K562 (cell line): ENCODE measurements at regions not wholly inside any gene's neighbourhood (a gene's known extent, or its start where the extent isn't known, plus 50 kb on each side); places are given as distances from the start of the nearest gene placed in this dataset.

Source experiments
- ATAC-seq: fragments of 200-7000 bp; cut with Tn5 transposase; 3 replicates; pipeline ENCODE4 v1.9.1; 2020; ENCODE audit warnings: moderate library complexity
- BruUV-seq: library from RNA; stranded (reverse); fragments of 400-500 nt; replicated peaks from 2 replicates; lab custom pipeline; 2021; lab: Mats Ljungman, UMichigan
- CTCF ChIA-PET: fragments of 300-600 bp; formaldehyde crosslinking; extraction: SDS; loops from one replicate; lab custom pipeline; 2021; ENCODE audit warnings: low intra/inter-chr PET ratio; lab: Yijun Ruan, JAX
- POLR2A ChIA-PET: fragments of 300-600, 350-650 bp; sonication (Branson Sonifier 250); formaldehyde crosslinking; extraction: SDS; loops from one replicate; lab custom pipeline; 2021; ENCODE audit warnings: antibody characterized with exemption, inconsistent platforms; lab: Yijun Ruan, JAX
- DNase-seq, 4 experiments: peaks; one replicate each; pipeline versions ENCODE4 v3.0.0 to v3.0.0-alpha.2; 2011 to 2018; ENCODE audit warnings: low spot score in 3 of 4, mixed read lengths in 3 of 4; ENCODE audit errors: extremely low read depth in 1 of 4
- FAIRE-seq: peaks from 2 replicates; lab custom pipeline; 2011; peaks lifted over from hg19 to GRCh38; lab: Jason Lieb, UNC
- H2AFZ ChIP-seq: 2 replicates; pipeline ENCODE4 v1.6.0; 2011; ENCODE audit warnings: low read depth, low read length, control low read depth, inconsistent platforms
- H3K27ac ChIP-seq: fragments of 200-600 bp; 3 replicates; pipeline ENCODE4 v1.8.0; 2011; ENCODE audit warnings: low read depth, mild to moderate bottlenecking, control low read depth, inconsistent platforms, low read length, moderate library complexity, mixed read lengths; ENCODE audit errors: extremely low read depth
- H3K27me3 ChIP-seq, 2 experiments: fragments of 300-600 bp in 1 of 2; 2 replicates in 1 of 2; 3 replicates in 1 of 2; pipeline versions ENCODE4 v1.6.0 to v1.8.0; 2011; ENCODE audit warnings: inconsistent platforms in 2 of 2, low read length in 2 of 2, mild to moderate bottlenecking in 1 of 2, mixed read lengths in 1 of 2, moderate library complexity in 1 of 2; ENCODE audit not compliant: control insufficient read depth in 2 of 2, insufficient read depth in 2 of 2
- H3K36me3 ChIP-seq: fragments of 300-600 bp; 3 replicates; pipeline ENCODE4 v1.8.0; 2011; ENCODE audit warnings: mild to moderate bottlenecking, low read length, inconsistent platforms; ENCODE audit not compliant: control insufficient read depth, insufficient read depth
- H3K4me1 ChIP-seq, 2 experiments: fragments of 200-600 bp in 1 of 2; replicated peaks in 1 of 2; 2 replicates in 1 of 2; 3 replicates in 1 of 2; pipeline versions ENCODE4 v1.5.1 to v1.8.0; 2011; ENCODE audit warnings: inconsistent platforms in 2 of 2, low read length in 2 of 2, mild to moderate bottlenecking in 1 of 2, mixed read lengths in 1 of 2, moderate library complexity in 1 of 2; ENCODE audit not compliant: control insufficient read depth in 2 of 2, insufficient read depth in 2 of 2
- H3K4me2 ChIP-seq: 2 replicates; pipeline ENCODE4 v1.6.1; 2011; ENCODE audit warnings: low read length, control low read depth, inconsistent platforms, mixed read lengths; ENCODE audit not compliant: insufficient read depth
- H3K4me3 ChIP-seq: fragments of 200-600 bp; sonication (generic), shearing (Covaris generic); 2 replicates; pipeline ENCODE4 v1.5.1; 2016; ENCODE audit warnings: control low read depth, inconsistent platforms
- H3K79me2 ChIP-seq: fragments of 200-600 bp; 3 replicates; pipeline ENCODE4 v1.8.0; 2011; ENCODE audit warnings: low read length, inconsistent platforms; ENCODE audit not compliant: control insufficient read depth, insufficient read depth
- H3K9ac ChIP-seq, 2 experiments: 2 replicates each; pipeline versions ENCODE4 v1.6.0 to v1.6.1; 2011; ENCODE audit warnings: low read depth in 2 of 2, low read length in 2 of 2, control low read depth in 1 of 2, inconsistent platforms in 1 of 2, mild to moderate bottlenecking in 1 of 2, mixed read lengths in 1 of 2; ENCODE audit not compliant: insufficient read depth in 1 of 2
- H3K9me1 ChIP-seq: one replicate; pipeline ENCODE4 v1.6.0; 2011; ENCODE audit warnings: inconsistent platforms, mild to moderate bottlenecking, low read length, moderate library complexity; ENCODE audit not compliant: control insufficient read depth, insufficient read depth
- H3K9me3 ChIP-seq: replicated peaks from 2 replicates; pipeline ENCODE4 v1.5.1; 2011; ENCODE audit warnings: low read depth, low read length, inconsistent platforms; ENCODE audit not compliant: control insufficient read depth, insufficient read depth
- H4K20me1 ChIP-seq: replicated peaks from 2 replicates; pipeline ENCODE4 v1.6.1; 2011; ENCODE audit warnings: low read length, inconsistent platforms, mixed read lengths; ENCODE audit not compliant: control insufficient read depth, insufficient read depth
- ARID2 ChIP-seq: fragments of 450-650 bp; IDR thresholded peaks from 2 replicates; pipeline ENCODE4 v1.6.1; 2017; ENCODE audit warnings: antibody characterized with exemption, mild to moderate bottlenecking
- BCOR ChIP-seq: fragments of 450-650 bp; IDR thresholded peaks from 2 replicates; pipeline ENCODE4 v1.6.1; 2016
- COPS2 ChIP-seq: fragments of 450-650 bp; conservative IDR thresholded peaks from 2 replicates; pipeline ENCODE4 v1.6.1; 2016; ENCODE audit warnings: mild to moderate bottlenecking, moderate library complexity
- DACH1 ChIP-seq: fragments of 450-650 bp; IDR thresholded peaks from 2 replicates; pipeline ENCODE4 v1.6.1; 2018; ENCODE audit not compliant: partially characterized antibody
- ELF1 ChIP-seq: fragments of 200-800 bp; sonication (Bioruptor generic); IDR thresholded peaks from 2 replicates; pipeline ENCODE4 v1.6.1; 2016; ENCODE audit warnings: missing genetic modification characterization, missing compliant biosample characterization
- ETS1 ChIP-seq: conservative IDR thresholded peaks from 2 replicates; pipeline ENCODE4 v1.6.1; 2011; ENCODE audit warnings: low read depth, mild to moderate bottlenecking, low read length; ENCODE audit not compliant: control insufficient read depth
- FIP1L1 ChIP-seq: fragments of 200-400 bp; formaldehyde crosslinking; IDR thresholded peaks from 2 replicates; pipeline ENCODE4 v1.6.1; 2018; ENCODE audit warnings: mild to moderate bottlenecking, low read depth, low read length; ENCODE audit not compliant: poor library complexity, severe bottlenecking
- HDAC2 ChIP-seq: fragments of 450-650 bp; IDR thresholded peaks from 2 replicates; pipeline ENCODE4 v1.6.1; 2016; ENCODE audit warnings: mild to moderate bottlenecking
- KDM1A ChIP-seq, 2 experiments: fragments of 450-650 bp; IDR thresholded peaks; 2 replicates each; pipeline ENCODE4 v1.6.1; 2016; ENCODE audit warnings: mild to moderate bottlenecking in 2 of 2
- MEF2A ChIP-seq: IDR thresholded peaks from 2 replicates; pipeline ENCODE4 v1.6.1; 2011; ENCODE audit warnings: low read depth, mild to moderate bottlenecking, low read length, moderate library complexity; ENCODE audit not compliant: control insufficient read depth
- TAF1 ChIP-seq: IDR thresholded peaks from 2 replicates; pipeline ENCODE4 v1.6.1; 2011; ENCODE audit warnings: mild to moderate bottlenecking, low read length, moderate library complexity; ENCODE audit not compliant: insufficient read depth, control insufficient read depth, severe bottlenecking; ENCODE audit errors: extremely low read depth
- TCF7 ChIP-seq: sonication (generic); IDR thresholded peaks from 2 replicates; pipeline ENCODE4 v1.6.1; 2016; ENCODE audit warnings: antibody characterized with exemption, borderline replicate concordance
- TFAM ChIP-seq: fragments of 250-450 bp; sonication (Bioruptor Pico); conservative IDR thresholded peaks from 2 replicates; pipeline ENCODE4 v1.5.0; 2021; ENCODE audit warnings: mild to moderate bottlenecking, moderate library complexity
- ZNF253 ChIP-seq: fragments of 250-450 bp; sonication (Bioruptor Pico); conservative IDR thresholded peaks from 2 replicates; pipeline ENCODE4 v1.6.1; 2021; ENCODE audit warnings: mild to moderate bottlenecking
- ZNF511 ChIP-seq: sonication (generic); formaldehyde crosslinking; IDR thresholded peaks from 2 replicates; pipeline ENCODE4 v1.8.0; 2022; ENCODE audit warnings: mild to moderate bottlenecking, missing genetic modification reagents
- ZNF551 ChIP-seq: fragments of 250-450 bp; sonication (Bioruptor Pico); IDR thresholded peaks from 2 replicates; pipeline ENCODE4 v1.5.0; 2021; ENCODE audit warnings: mild to moderate bottlenecking, moderate library complexity
- ZNF77 ChIP-seq: fragments of 250-450 bp; sonication (Bioruptor Pico); IDR thresholded peaks from 2 replicates; pipeline ENCODE4 v1.5.0; 2020
- WGBS: fragments of 100-300 bp; shearing (Covaris generic); methylation state at CpG from one replicate; pipeline ENCODE4 v1.1.6; 2016; ENCODE audit warnings: low coverage, mixed read lengths; ENCODE audit not compliant: insufficient coverage; ENCODE audit errors: missing lambda C conversion rate; 5-methylcytosine and 5-hydroxymethylcytosine counted together
- in situ Hi-C: fragments of 300-500 bp; cut with MboI; formaldehyde crosslinking; loops from 4 replicates; pipeline ENCODE4 v1.15.0; 2018; ENCODE audit warnings: inconsistent platforms, mixed read lengths
- intact Hi-C: fragments of 100-400 bp; cut with micrococcal nuclease; formaldehyde crosslinking; loops from 2 replicates; pipeline ENCODE4 v1.14.2; 2022

GRCh38 chr14:22313172-22313801 lies 275.7 kb downstream of the DAD1 start:
- H3K4me3 ChIP-seq = no peak overlapping the region
- BruUV-seq = no TSS peak
- H3K27ac ChIP-seq = no peak overlapping the region
- FAIRE-seq (no peak), DNase-seq (no peak), ATAC-seq (no peak)
- no peaks in the 10 kb centered on the region for H3K27me3 ChIP-seq
- TF ChIP-seq TCF7 (no peak), HDAC2 (no peak), COPS2 (no peak)
- H3K9me3 ChIP-seq = no peaks in the 10 kb centered on the region
- no peaks in the 10 kb centered on the region for H3K9me1 ChIP-seq
- CTCF ChIA-PET = interaction anchor here (1.9 to 2.4 kb wide), 2 partner anchors 62 to 160 kb away, joined by 8 to 13 read pairs; no protein-coding TSS in a partner anchor
- no peaks in the 10 kb centered on the region for H4K20me1 ChIP-seq
- no peak overlapping the region for H3K4me2 ChIP-seq
- H3K4me1 ChIP-seq = no peaks in the 10 kb centered on the region
- intact Hi-C loops = no loop called here
- in situ Hi-C loops = no loop called here
- H3K36me3 ChIP-seq = no peaks in the 10 kb centered on the region
- H3K9ac ChIP-seq = no peak overlapping the region
- POLR2A ChIA-PET = no interaction called here
- H3K79me2 ChIP-seq = no peaks in the 10 kb centered on the region
- WGBS = 0% methylated on average over 1 of the region's 1 CpG
- no peak overlapping the region for H2AFZ ChIP-seq

GRCh38 chr14:22311636-22312035 lies 277.4 kb downstream of the DAD1 start:
- in situ Hi-C loops = no loop called here
- Histone ChIP-seq H3K79me2 (no peaks in the 10 kb centered on the region), H2AFZ (no peak overlapping the region), H3K4me2 (no peak overlapping the region), H3K9ac (no peak overlapping the region), H3K27me3 (peaks cover 0 to 2% of the 10 kb centered on the region in 2 experiments; a peak in 1 of 5 replicates), H4K20me1 (no peaks in the 10 kb centered on the region), H3K9me3 (no peaks in the 10 kb centered on the region), H3K27ac (no peak overlapping the region), H3K36me3 (no peaks in the 10 kb centered on the region), H3K4me1 (no peaks in the 10 kb centered on the region), H3K9me1 (no peaks in the 10 kb centered on the region), H3K4me3 (no peak overlapping the region)
- POLR2A ChIA-PET = no interaction called here
- TF ChIP-seq FIP1L1 (no peak), KDM1A (IDR thresholded peaks at IDR 0.05) (no peak), ZNF511 (CRISPR knock-in tag) (no peak), ETS1 (no peak), MEF2A (no peak), ZNF77 (CRISPR knock-in tag) (no peak), DACH1 (no peak), ARID2 (no peak), ZNF253 (no peak), TFAM (CRISPR knock-in tag) (no peak), ZNF551 (CRISPR knock-in tag) (no peak), TAF1 (no peak), ELF1 (tag) (no peak), BCOR (no peak)
- CTCF ChIA-PET = no interaction called here
- FAIRE-seq (no peak), ATAC-seq (no peak), DNase-seq (no peak)
- intact Hi-C loops = no loop called here
- WGBS = 0% methylated on average over 1 of the region's 1 CpG
- no TSS peak for BruUV-seq
